ENCODE measurements at regions not wholly inside any gene's neighbourhood (a gene's known extent, or its start where the extent isn't known, plus 50 kb on each side); places are given as distances from the start of the nearest gene placed in this dataset.

DNA sequence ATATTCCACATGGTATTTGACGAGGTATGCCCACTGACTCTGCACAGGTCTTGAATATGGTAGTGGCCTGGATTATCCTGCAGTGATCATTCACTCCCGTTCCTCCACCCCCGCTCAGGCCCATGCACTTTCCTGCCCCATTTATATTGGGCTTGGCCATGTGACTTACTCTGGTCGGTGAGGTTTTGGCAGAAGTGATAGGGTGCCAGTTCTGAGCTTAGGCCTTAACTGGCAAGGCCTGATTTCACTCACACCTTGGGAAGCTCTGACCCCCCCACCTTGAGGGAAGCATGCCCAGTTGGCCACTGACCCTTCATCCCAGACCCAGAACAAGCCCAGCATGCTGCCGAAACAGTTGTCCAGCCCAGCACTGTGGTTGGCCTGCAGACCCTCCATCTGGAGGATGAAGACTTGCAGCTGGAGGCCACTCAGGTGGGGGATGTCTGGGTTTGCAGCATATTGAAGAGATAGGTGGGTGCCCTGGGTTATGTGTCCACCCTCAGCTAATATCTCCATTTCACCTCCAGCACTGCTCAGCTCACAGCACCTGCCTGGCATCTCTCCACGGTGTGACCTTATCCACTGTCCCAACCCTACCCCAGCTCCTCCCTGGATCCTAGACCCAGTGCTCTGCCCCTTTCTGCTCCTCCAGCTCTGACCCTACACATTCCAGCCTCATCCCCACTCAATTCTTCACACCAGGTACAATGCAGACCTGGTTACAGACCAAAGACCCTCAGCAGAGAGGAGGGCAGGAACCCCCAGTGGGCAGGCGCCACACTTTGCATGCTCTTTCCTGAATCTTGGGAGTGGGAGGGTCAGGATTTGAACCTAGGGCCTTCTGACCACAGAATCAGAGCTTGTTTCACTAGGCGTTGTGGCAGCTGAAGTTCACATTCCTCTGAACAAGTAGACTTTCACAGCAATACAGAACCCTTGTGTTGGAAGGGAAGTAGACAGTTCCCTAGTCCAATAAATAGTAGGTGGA is 138.1 kb upstream of the CHST15 start:
- TF ChIP-seq, protein P1, sequence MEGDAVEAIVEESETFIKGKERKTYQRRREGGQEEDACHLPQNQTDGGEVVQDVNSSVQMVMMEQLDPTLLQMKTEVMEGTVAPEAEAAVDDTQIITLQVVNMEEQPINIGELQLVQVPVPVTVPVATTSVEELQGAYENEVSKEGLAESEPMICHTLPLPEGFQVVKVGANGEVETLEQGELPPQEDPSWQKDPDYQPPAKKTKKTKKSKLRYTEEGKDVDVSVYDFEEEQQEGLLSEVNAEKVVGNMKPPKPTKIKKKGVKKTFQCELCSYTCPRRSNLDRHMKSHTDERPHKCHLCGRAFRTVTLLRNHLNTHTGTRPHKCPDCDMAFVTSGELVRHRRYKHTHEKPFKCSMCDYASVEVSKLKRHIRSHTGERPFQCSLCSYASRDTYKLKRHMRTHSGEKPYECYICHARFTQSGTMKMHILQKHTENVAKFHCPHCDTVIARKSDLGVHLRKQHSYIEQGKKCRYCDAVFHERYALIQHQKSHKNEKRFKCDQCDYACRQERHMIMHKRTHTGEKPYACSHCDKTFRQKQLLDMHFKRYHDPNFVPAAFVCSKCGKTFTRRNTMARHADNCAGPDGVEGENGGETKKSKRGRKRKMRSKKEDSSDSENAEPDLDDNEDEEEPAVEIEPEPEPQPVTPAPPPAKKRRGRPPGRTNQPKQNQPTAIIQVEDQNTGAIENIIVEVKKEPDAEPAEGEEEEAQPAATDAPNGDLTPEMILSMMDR (IDR thresholded peaks at IDR 0.05) = no peak
- TF ChIP-seq POLR2AphosphoS5 (IDR thresholded peaks at IDR 0.05) = no peak
- TF ChIP-seq POLR2A (IDR thresholded peaks at IDR 0.05) = no peak
- TF ChIP-seq EP300 (IDR thresholded peaks at IDR 0.05) = no peak

Measured in sigmoid colon (tissue), 4 donors.